NB4 (cell line): ENCODE measurements at regions not wholly inside any gene's neighbourhood (a gene's known extent, or its start where the extent isn't known, plus 50 kb on each side); places are given as distances from the start of the nearest gene placed in this dataset.

Experiments
- DNase-seq: peaks from one replicate; pipeline ENCODE4 v3.0.0; 2010; ENCODE audit warnings: low read depth
- H3K4me3 ChIP-seq: one replicate; pipeline ENCODE4 v1.5.1; 2011; ENCODE audit warnings: mild to moderate bottlenecking, low read depth, low read length, moderate library complexity
- CTCF ChIP-seq: IDR thresholded peaks from one replicate; pipeline ENCODE4 v1.5.1; 2012; ENCODE audit warnings: low read depth, low read length
- MAX ChIP-seq: IDR thresholded peaks from 2 replicates; pipeline ENCODE4 v1.6.1; 2011; ENCODE audit warnings: low read depth, low read length
- MYC ChIP-seq: IDR thresholded peaks from 2 replicates; pipeline ENCODE4 v1.6.1; 2011; ENCODE audit warnings: low read depth, low read length
- POLR2A ChIP-seq: IDR thresholded peaks from 2 replicates; pipeline ENCODE4 v1.6.1; 2011; ENCODE audit warnings: mild to moderate bottlenecking; ENCODE audit not compliant: insufficient read length; ENCODE audit errors: extremely low read depth

DNA sequence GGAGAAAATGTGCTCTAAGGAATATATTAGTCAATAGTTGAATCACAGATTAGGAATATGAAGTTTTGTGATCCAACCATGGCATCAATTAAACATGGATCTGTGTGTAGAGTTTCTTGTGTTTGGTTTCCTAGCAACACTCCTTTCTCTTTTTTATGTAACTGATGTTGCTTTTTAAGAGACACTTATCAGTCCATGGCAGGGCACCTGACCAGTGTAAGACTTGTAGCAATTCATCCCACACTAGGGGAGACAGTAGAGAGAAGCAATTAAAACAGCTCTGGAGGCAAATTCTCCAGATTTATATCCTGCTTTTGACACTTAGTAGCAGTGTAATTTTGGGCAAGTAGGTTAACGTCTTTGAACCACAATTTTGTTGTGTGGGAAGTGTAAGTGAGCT, 1229.0 kb downstream of the PCDH9 start:
- TF ChIP-seq MAX, result no peak
- TF ChIP-seq MYC, result no peak
- no peak for TF ChIP-seq POLR2A
- no peak for TF ChIP-seq CTCF
- no peak overlapping the region for H3K4me3 ChIP-seq
- no peak for DNase-seq

- TF ChIP-seq CTCF, result no peak
- DNase-seq, result no peak
- H3K4me3 ChIP-seq, result no peak overlapping the region
Observed at GRCh38 chr13:65999411-65999810, 1230.7 kb downstream of the PCDH9 start.

GRCh38 chr13:65990684-65991083, 1239.5 kb downstream of the PCDH9 start:
- no peak for TF ChIP-seq MYC
- TF ChIP-seq MAX, result no peak
- no peak for TF ChIP-seq POLR2A
- no peak for TF ChIP-seq CTCF
- DNase-seq, result no peak
- H3K4me3 ChIP-seq, result no peak overlapping the region

- H3K4me3 ChIP-seq, result no peak overlapping the region
- peak; percentile 2 for DNase-seq
- TF ChIP-seq CTCF, result no peak
- no peak for TF ChIP-seq MYC
- TF ChIP-seq MAX, result no peak
- TF ChIP-seq POLR2A, result no peak
Observed at GRCh38 chr13:65985612-65986011, 1244.5 kb downstream of the PCDH9 start.

DNA sequence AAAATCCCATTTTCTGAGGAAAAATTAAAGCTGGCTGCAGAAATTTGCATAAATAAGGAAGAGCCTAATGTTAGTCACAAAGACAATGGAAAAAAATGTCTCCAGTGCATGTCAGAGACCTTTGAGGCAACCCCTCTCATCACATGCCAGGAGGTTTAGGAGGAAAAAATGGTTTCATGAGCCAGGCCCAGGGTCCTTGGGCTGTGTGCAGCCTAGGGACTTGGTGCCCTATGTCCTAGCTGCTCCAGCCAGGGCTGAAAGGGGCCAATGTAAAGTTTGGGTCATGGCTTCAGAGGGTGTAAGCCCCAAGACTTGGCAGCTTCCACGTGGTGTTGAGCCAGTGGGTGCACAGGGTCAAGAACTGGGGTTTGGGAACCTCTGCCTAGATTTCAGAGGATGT, 1252.6 kb downstream of the PCDH9 start:
- TF ChIP-seq POLR2A (no peak), CTCF (no peak), MYC (no peak), MAX (no peak)
- no peak overlapping the region for H3K4me3 ChIP-seq
- no peak for DNase-seq

DNA sequence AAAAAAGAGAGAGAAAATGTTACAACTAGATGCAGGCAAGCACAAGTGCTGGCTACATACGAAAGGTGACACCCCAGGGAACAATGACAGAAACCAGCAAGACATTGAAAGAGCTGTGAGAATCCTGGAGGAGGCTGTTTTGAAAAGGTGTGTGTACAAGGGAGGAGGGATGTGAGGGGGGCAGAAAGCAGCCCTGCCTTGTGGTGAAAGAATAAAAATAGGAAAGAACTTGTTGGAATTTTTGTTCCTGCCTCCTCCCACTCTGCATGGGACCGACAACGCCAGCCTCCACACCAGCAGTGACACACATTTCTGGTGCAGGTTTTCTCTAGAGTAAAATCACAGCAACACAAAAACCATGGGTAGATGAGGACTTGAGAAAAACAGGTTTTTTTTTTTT, 1258.6 kb downstream of the PCDH9 start:
- H3K4me3 ChIP-seq, result no peak overlapping the region
- TF ChIP-seq POLR2A, result no peak
- DNase-seq, result no peak
